Myocyte (in vitro differentiated cells): ENCODE measurements at regions not wholly inside any gene's neighbourhood (a gene's known extent, or its start where the extent isn't known, plus 50 kb on each side); places are given as distances from the start of the nearest gene placed in this dataset.
"Not testable (repeated sequence)": the region's sequence is repeated elsewhere in the genome, so short reads cannot be mapped to it uniquely, and the experiment has no call there.

Source experiments
- DNase-seq: peaks from one replicate; pipeline ENCODE4 v3.0.0-alpha.2; 2012; ENCODE audit warnings: low read depth

GRCh38 chr12:92235703-92236472 lies 90.2 kb upstream of the BTG1 start:
- no peak for DNase-seq

GRCh38 chr12:92234533-92234932 lies 88.9 kb upstream of the BTG1 start:
- DNase-seq, result no peak

GRCh38 chr12:92233346-92234015 lies 87.8 kb upstream of the BTG1 start:
- no peak for DNase-seq

GRCh38 chr12:92232371-92232932 lies 86.8 kb upstream of the BTG1 start:
- not testable (repeated sequence) for DNase-seq

- DNase-seq, result not testable (repeated sequence)
Measured at GRCh38 chr12:92231945-92232344, 86.3 kb upstream of the BTG1 start.

- DNase-seq, result not testable (repeated sequence)
Measured at GRCh38 chr12:92231532-92231931, 85.9 kb upstream of the BTG1 start.

GRCh38 chr12:92229381-92229780 lies 83.7 kb upstream of the BTG1 start:
- no peak for DNase-seq

GRCh38 chr12:92226961-92227360 lies 81.3 kb upstream of the BTG1 start:
- no peak for DNase-seq

GRCh38 chr12:92226071-92226661 lies 80.5 kb upstream of the BTG1 start:
- no peak for DNase-seq

- peak; percentile 24 for DNase-seq
Measured at GRCh38 chr12:92224685-92225331, 79.2 kb upstream of the BTG1 start.

GRCh38 chr12:92223481-92223880 lies 77.8 kb upstream of the BTG1 start:
- DNase-seq, result no peak

- no peak for DNase-seq
Measured at GRCh38 chr12:92221656-92222315, 76.1 kb upstream of the BTG1 start.

GRCh38 chr12:92218394-92219077 lies 72.9 kb upstream of the BTG1 start:
- no peak for DNase-seq

- DNase-seq, result no peak
Measured at GRCh38 chr12:92216092-92216491, 70.4 kb upstream of the BTG1 start.

- DNase-seq, result no peak
Measured at GRCh38 chr12:92215358-92215757, 69.7 kb upstream of the BTG1 start.

- no peak for DNase-seq
Measured at GRCh38 chr12:92213166-92213565, 67.5 kb upstream of the BTG1 start.

- no peak for DNase-seq
Measured at GRCh38 chr12:92210071-92210470, 64.4 kb upstream of the BTG1 start.

GRCh38 chr12:92208613-92209121 lies 63.0 kb upstream of the BTG1 start:
- peak; percentile 82 for DNase-seq

GRCh38 chr12:92206596-92206995 lies 61.0 kb upstream of the BTG1 start:
- no peak for DNase-seq

GRCh38 chr12:92206011-92206410 lies 60.4 kb upstream of the BTG1 start:
- DNase-seq, result no peak
